SK-N-SH treated with all-trans-retinoic acid at 6 μM for 48 hours (cell line): ENCODE measurements at regions not wholly inside any gene's neighbourhood (a gene's known extent, or its start where the extent isn't known, plus 50 kb on each side); places are given as distances from the start of the nearest gene placed in this dataset.

Experiments used
- ATAC-seq: fragments of 200-7000 bp; cut with Tn5 transposase; 3 replicates; pipeline ENCODE4 v1.9.1; 2020; ENCODE audit warnings: mild to moderate bottlenecking, moderate library complexity
- BACH2 ChIP-seq: fragments of 250-450 bp; sonication (Bioruptor Pico); IDR thresholded peaks from 2 replicates; pipeline ENCODE4 v1.9.0; 2021; ENCODE audit warnings: mild to moderate bottlenecking, borderline replicate concordance
- CSDC2 ChIP-seq: fragments of 250-450 bp; sonication (Bioruptor Pico); IDR thresholded peaks from 2 replicates; pipeline ENCODE4 v1.5.0; 2020; ENCODE audit warnings: mild to moderate bottlenecking, moderate library complexity
- CSRNP3 ChIP-seq: fragments of 250-450 bp; sonication (Bioruptor Pico); IDR thresholded peaks from 2 replicates; pipeline ENCODE4 v1.5.1; 2021; ENCODE audit warnings: mild to moderate bottlenecking, moderate library complexity
- ESRRG ChIP-seq: fragments of 250-450 bp; sonication (Bioruptor Pico); IDR thresholded peaks from 2 replicates; pipeline ENCODE4 v1.6.1; 2021; ENCODE audit warnings: mild to moderate bottlenecking
- GLIS3 ChIP-seq: fragments of 250-450 bp; sonication (Bioruptor Pico); IDR thresholded peaks from 2 replicates; pipeline ENCODE4 v1.5.0; 2020; ENCODE audit warnings: mild to moderate bottlenecking, moderate library complexity
- ISL1 ChIP-seq: fragments of 250-450 bp; sonication (Bioruptor Pico); IDR thresholded peaks from 2 replicates; pipeline ENCODE4 v2.1.2; 2022; ENCODE audit warnings: mild to moderate bottlenecking, moderate library complexity
- OSR1 ChIP-seq: fragments of 250-450 bp; sonication (Bioruptor Pico); IDR thresholded peaks from 2 replicates; pipeline ENCODE4 v1.8.0; 2022; ENCODE audit warnings: moderate library complexity, mild to moderate bottlenecking, inconsistent platforms
- PPARA ChIP-seq: fragments of 250-450 bp; sonication (Bioruptor Pico); IDR thresholded peaks from 2 replicates; pipeline ENCODE4 v1.5.0; 2020; ENCODE audit warnings: mild to moderate bottlenecking, borderline replicate concordance
- SNAI2 ChIP-seq: fragments of 250-450 bp; sonication (Bioruptor Pico); IDR thresholded peaks from 2 replicates; pipeline ENCODE4 v1.5.0; 2020; ENCODE audit warnings: mild to moderate bottlenecking, moderate library complexity
- TCF4 ChIP-seq: fragments of 250-450 bp; sonication (Bioruptor Pico); IDR thresholded peaks from 2 replicates; pipeline ENCODE4 v1.8.0; 2021; ENCODE audit warnings: mild to moderate bottlenecking, moderate library complexity, borderline replicate concordance
- TOX ChIP-seq: fragments of 250-450 bp; sonication (Bioruptor Pico); IDR thresholded peaks from 2 replicates; pipeline ENCODE4 v1.8.0; 2021; ENCODE audit warnings: mild to moderate bottlenecking, moderate library complexity, borderline replicate concordance
- ZC3H10 ChIP-seq: fragments of 250-450 bp; sonication (Bioruptor Pico); IDR thresholded peaks from 2 replicates; pipeline ENCODE4 v1.5.1; 2021; ENCODE audit warnings: mild to moderate bottlenecking, moderate library complexity
- ZFP3 ChIP-seq: fragments of 250-450 bp; sonication (Bioruptor Pico); IDR thresholded peaks from 2 replicates; pipeline ENCODE4 v1.5.0; 2020; ENCODE audit warnings: mild to moderate bottlenecking, moderate library complexity
- ZFP30 ChIP-seq: fragments of 450-650 bp; formaldehyde crosslinking; IDR thresholded peaks from 2 replicates; pipeline ENCODE4 v1.5.0; 2022; ENCODE audit warnings: mild to moderate bottlenecking, moderate library complexity
- ZNF565 ChIP-seq: fragments of 450-650 bp; formaldehyde crosslinking; conservative IDR thresholded peaks from 2 replicates; pipeline ENCODE4 v1.5.0; 2020; ENCODE audit warnings: low read depth, mild to moderate bottlenecking, moderate library complexity
- ZNF70 ChIP-seq: fragments of 450-650 bp; formaldehyde crosslinking; IDR thresholded peaks from 2 replicates; pipeline ENCODE4 v1.5.0; 2020; ENCODE audit warnings: mild to moderate bottlenecking, moderate library complexity
- TF ChIP-seq, protein P1 (sequence below): fragments of 250-450 bp; sonication (Bioruptor Pico); IDR thresholded peaks from 2 replicates; pipeline ENCODE4 v1.5.1; 2020; ENCODE audit warnings: low read depth, mild to moderate bottlenecking, moderate library complexity
- TF ChIP-seq, protein P2 (sequence below): fragments of 250-450 bp; sonication (Bioruptor Pico); IDR thresholded peaks from 2 replicates; pipeline ENCODE4 v1.8.0; 2021; ENCODE audit warnings: low read depth, mild to moderate bottlenecking, moderate library complexity, borderline replicate concordance
- TF ChIP-seq, protein P3 (sequence below): fragments of 250-450 bp; sonication (Bioruptor Pico); IDR thresholded peaks from 2 replicates; pipeline ENCODE4 v1.8.0; 2020; ENCODE audit warnings: mild to moderate bottlenecking, moderate library complexity, borderline replicate concordance
- TF ChIP-seq, protein P4 (sequence below): fragments of 250-450 bp; sonication (Bioruptor Pico); IDR thresholded peaks from 2 replicates; pipeline ENCODE4 v1.5.0; 2020; ENCODE audit warnings: mild to moderate bottlenecking, moderate library complexity

DNA sequence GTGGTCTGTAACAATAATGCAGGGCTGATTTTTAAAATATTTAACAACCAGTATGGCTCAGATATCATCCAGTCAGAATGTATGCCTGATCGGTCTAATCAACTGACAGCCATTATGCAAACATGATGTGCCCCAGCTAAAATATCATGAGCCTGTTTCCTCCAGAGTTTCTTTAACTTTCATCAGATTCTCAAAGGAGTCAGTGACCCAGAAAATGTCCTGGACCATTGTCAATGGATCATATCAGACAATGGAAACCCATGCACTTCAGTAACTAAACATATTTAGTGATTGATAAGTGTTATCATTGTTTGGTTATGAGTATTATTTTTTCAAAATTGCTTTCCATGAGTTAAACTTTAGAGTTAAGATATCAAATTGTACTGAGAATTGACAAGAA lies 173.5 kb downstream of the LMBRD1 start:
- ATAC-seq: no peak

GRCh38 chr6:69622924-69623323 lies 173.9 kb downstream of the LMBRD1 start:
- TF ChIP-seq ZFP3 (CRISPR knock-in tag): no peak
- TF ChIP-seq, protein P1, sequence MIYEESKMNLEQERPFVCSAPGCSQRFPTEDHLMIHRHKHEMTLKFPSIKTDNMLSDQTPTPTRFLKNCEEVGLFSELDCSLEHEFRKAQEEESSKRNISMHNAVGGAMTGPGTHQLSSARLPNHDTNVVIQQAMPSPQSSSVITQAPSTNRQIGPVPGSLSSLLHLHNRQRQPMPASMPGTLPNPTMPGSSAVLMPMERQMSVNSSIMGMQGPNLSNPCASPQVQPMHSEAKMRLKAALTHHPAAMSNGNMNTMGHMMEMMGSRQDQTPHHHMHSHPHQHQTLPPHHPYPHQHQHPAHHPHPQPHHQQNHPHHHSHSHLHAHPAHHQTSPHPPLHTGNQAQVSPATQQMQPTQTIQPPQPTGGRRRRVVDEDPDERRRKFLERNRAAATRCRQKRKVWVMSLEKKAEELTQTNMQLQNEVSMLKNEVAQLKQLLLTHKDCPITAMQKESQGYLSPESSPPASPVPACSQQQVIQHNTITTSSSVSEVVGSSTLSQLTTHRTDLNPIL: no peak
- TF ChIP-seq, protein P2, sequence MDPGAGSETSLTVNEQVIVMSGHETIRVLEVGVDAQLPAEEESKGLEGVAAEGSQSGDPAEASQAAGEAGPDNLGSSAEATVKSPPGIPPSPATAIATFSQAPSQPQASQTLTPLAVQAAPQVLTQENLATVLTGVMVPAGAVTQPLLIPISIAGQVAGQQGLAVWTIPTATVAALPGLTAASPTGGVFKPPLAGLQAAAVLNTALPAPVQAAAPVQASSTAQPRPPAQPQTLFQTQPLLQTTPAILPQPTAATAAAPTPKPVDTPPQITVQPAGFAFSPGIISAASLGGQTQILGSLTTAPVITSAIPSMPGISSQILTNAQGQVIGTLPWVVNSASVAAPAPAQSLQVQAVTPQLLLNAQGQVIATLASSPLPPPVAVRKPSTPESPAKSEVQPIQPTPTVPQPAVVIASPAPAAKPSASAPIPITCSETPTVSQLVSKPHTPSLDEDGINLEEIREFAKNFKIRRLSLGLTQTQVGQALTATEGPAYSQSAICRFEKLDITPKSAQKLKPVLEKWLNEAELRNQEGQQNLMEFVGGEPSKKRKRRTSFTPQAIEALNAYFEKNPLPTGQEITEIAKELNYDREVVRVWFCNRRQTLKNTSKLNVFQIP (CRISPR knock-in tag): no peak
- no peak for TF ChIP-seq ZNF565
- TF ChIP-seq, protein P3, sequence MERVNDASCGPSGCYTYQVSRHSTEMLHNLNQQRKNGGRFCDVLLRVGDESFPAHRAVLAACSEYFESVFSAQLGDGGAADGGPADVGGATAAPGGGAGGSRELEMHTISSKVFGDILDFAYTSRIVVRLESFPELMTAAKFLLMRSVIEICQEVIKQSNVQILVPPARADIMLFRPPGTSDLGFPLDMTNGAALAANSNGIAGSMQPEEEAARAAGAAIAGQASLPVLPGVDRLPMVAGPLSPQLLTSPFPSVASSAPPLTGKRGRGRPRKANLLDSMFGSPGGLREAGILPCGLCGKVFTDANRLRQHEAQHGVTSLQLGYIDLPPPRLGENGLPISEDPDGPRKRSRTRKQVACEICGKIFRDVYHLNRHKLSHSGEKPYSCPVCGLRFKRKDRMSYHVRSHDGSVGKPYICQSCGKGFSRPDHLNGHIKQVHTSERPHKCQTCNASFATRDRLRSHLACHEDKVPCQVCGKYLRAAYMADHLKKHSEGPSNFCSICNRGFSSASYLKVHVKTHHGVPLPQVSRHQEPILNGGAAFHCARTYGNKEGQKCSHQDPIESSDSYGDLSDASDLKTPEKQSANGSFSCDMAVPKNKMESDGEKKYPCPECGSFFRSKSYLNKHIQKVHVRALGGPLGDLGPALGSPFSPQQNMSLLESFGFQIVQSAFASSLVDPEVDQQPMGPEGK (CRISPR knock-in tag): no peak
- no peak for TF ChIP-seq SNAI2
- TF ChIP-seq ZNF70: no peak
- TF ChIP-seq ESRRG (CRISPR knock-in tag): no peak
- TF ChIP-seq, protein P4, sequence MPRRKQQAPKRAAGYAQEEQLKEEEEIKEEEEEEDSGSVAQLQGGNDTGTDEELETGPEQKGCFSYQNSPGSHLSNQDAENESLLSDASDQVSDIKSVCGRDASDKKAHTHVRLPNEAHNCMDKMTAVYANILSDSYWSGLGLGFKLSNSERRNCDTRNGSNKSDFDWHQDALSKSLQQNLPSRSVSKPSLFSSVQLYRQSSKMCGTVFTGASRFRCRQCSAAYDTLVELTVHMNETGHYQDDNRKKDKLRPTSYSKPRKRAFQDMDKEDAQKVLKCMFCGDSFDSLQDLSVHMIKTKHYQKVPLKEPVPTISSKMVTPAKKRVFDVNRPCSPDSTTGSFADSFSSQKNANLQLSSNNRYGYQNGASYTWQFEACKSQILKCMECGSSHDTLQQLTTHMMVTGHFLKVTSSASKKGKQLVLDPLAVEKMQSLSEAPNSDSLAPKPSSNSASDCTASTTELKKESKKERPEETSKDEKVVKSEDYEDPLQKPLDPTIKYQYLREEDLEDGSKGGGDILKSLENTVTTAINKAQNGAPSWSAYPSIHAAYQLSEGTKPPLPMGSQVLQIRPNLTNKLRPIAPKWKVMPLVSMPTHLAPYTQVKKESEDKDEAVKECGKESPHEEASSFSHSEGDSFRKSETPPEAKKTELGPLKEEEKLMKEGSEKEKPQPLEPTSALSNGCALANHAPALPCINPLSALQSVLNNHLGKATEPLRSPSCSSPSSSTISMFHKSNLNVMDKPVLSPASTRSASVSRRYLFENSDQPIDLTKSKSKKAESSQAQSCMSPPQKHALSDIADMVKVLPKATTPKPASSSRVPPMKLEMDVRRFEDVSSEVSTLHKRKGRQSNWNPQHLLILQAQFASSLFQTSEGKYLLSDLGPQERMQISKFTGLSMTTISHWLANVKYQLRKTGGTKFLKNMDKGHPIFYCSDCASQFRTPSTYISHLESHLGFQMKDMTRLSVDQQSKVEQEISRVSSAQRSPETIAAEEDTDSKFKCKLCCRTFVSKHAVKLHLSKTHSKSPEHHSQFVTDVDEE (CRISPR knock-in tag): no peak
- no peak for TF ChIP-seq ZC3H10
- TF ChIP-seq ISL1 (CRISPR knock-in tag): no peak
- no peak for TF ChIP-seq OSR1 (CRISPR knock-in tag)
- no peak for TF ChIP-seq TOX (CRISPR knock-in tag)
- TF ChIP-seq CSRNP3 (CRISPR knock-in tag): no peak
- no peak for TF ChIP-seq CSDC2
- no peak for TF ChIP-seq TCF4 (CRISPR knock-in tag)
- no peak for TF ChIP-seq ZFP30 (CRISPR knock-in tag)
- TF ChIP-seq BACH2 (CRISPR knock-in tag): no peak

More for the DNA sequence above, 173.5 kb downstream of the LMBRD1 start:
- no peak for TF ChIP-seq ZC3H10
- no peak for TF ChIP-seq PPARA
- TF ChIP-seq ZFP3 (CRISPR knock-in tag): no peak
- TF ChIP-seq GLIS3 (CRISPR knock-in tag): no peak
- TF ChIP-seq, protein P1: no peak
- no peak for TF ChIP-seq CSDC2
- TF ChIP-seq ZNF70: no peak
- TF ChIP-seq SNAI2: no peak
- TF ChIP-seq ISL1 (CRISPR knock-in tag): no peak
- TF ChIP-seq TOX (CRISPR knock-in tag): no peak
- no peak for TF ChIP-seq CSRNP3 (CRISPR knock-in tag)
- no peak for TF ChIP-seq TCF4 (CRISPR knock-in tag)

More at GRCh38 chr6:69622924-69623323, 173.9 kb downstream of the LMBRD1 start:
- ATAC-seq: no peak
